ENCODE measurements at regions not wholly inside any gene's neighbourhood (a gene's known extent, or its start where the extent isn't known, plus 50 kb on each side); places are given as distances from the start of the nearest gene placed in this dataset.
"Not testable (repeated sequence)": the region's sequence is repeated elsewhere in the genome, so short reads cannot be mapped to it uniquely, and the experiment has no call there.

- no peak for DNase-seq
- intact Hi-C loops (cut with DNase I) = no loop called here
Observed at GRCh38 chr22:34508797-34509196, 557.2 kb upstream of the ISX start.

GRCh38 chr22:34526681-34527080 is 539.3 kb upstream of the ISX start:
- no peak for DNase-seq
- intact Hi-C loops (cut with DNase I) = no loop called here

- intact Hi-C loops (cut with DNase I) = no loop called here
Observed at GRCh38 chr22:34534101-34534500, 531.9 kb upstream of the ISX start.

GRCh38 chr22:34567367-34567766 is 498.6 kb upstream of the ISX start:
- intact Hi-C loops (cut with DNase I) = no loop called here
- no peak for DNase-seq

More at GRCh38 chr22:34534101-34534500, 531.9 kb upstream of the ISX start:
- no peak for DNase-seq

- DNase-seq = no peak
- intact Hi-C loops (cut with DNase I) = no loop called here
Observed at GRCh38 chr22:34570408-34570807, 495.6 kb upstream of the ISX start.

GRCh38 chr22:34579519-34579918 is 486.4 kb upstream of the ISX start:
- DNase-seq = no peak
- intact Hi-C loops (cut with DNase I) = no loop called here

GRCh38 chr22:34587357-34588356 is 478.3 kb upstream of the ISX start:
- intact Hi-C loops (cut with DNase I) = no loop called here
- no peak for DNase-seq

- no peak for DNase-seq
- intact Hi-C loops (cut with DNase I) = no loop called here
Observed at GRCh38 chr22:34588871-34589545, 476.9 kb upstream of the ISX start.

- intact Hi-C loops (cut with DNase I) = no loop called here
- no peak for DNase-seq
Observed at GRCh38 chr22:34592123-34592740, 473.7 kb upstream of the ISX start.

GRCh38 chr22:34599567-34599966 is 466.4 kb upstream of the ISX start:
- intact Hi-C loops (cut with DNase I) = no loop called here
- DNase-seq = no peak

- intact Hi-C loops (cut with DNase I) = no loop called here
Observed at GRCh38 chr22:34604312-34604711, 461.6 kb upstream of the ISX start.

GRCh38 chr22:34608106-34608505 is 457.9 kb upstream of the ISX start:
- DNase-seq = no peak
- intact Hi-C loops (cut with DNase I) = no loop called here

More at GRCh38 chr22:34604312-34604711, 461.6 kb upstream of the ISX start:
- DNase-seq = no peak

- DNase-seq = no peak
- intact Hi-C loops (cut with DNase I) = no loop called here
Observed at GRCh38 chr22:34608540-34609115, 457.3 kb upstream of the ISX start.

GRCh38 chr22:34609646-34610045 is 456.3 kb upstream of the ISX start:
- intact Hi-C loops (cut with DNase I) = no loop called here
- DNase-seq = no peak

GRCh38 chr22:34620161-34620560 is 445.8 kb upstream of the ISX start:
- no peak for DNase-seq
- intact Hi-C loops (cut with DNase I) = no loop called here

- DNase-seq = no peak
- intact Hi-C loops (cut with DNase I) = no loop called here
Observed at GRCh38 chr22:34620832-34621231, 445.1 kb upstream of the ISX start.

- no peak for DNase-seq
- intact Hi-C loops (cut with DNase I) = no loop called here
Observed at GRCh38 chr22:34622602-34623001, 443.4 kb upstream of the ISX start.

- DNase-seq = no peak
- intact Hi-C loops (cut with DNase I) = no loop called here
Observed at GRCh38 chr22:34623580-34623979, 442.4 kb upstream of the ISX start.

GRCh38 chr22:34625892-34626291 is 440.1 kb upstream of the ISX start:
- intact Hi-C loops (cut with DNase I); DNase-seq: not testable (repeated sequence)

- DNase-seq = no peak
- intact Hi-C loops (cut with DNase I) = no loop called here
Observed at GRCh38 chr22:34638128-34638527, 427.8 kb upstream of the ISX start.

- intact Hi-C loops (cut with DNase I) = no loop called here
- DNase-seq = no peak
Observed at GRCh38 chr22:34639911-34640310, 426.0 kb upstream of the ISX start.
